Smooth muscle cell of the brain vasculature (primary cell): ENCODE measurements at regions not wholly inside any gene's neighbourhood (a gene's known extent, or its start where the extent isn't known, plus 50 kb on each side); places are given as distances from the start of the nearest gene placed in this dataset.

Experiments used
- DNase-seq: peaks from one replicate; pipeline ENCODE4 v3.0.0-alpha.2; 2012; ENCODE audit warnings: low read depth, low spot score

- DNase-seq = no peak
Measured at GRCh38 chr6:112717401-112717800, 370.3 kb downstream of the RFPL4B start.

GRCh38 chr6:112717856-112718255, 370.7 kb downstream of the RFPL4B start:
- DNase-seq = no peak

- no peak for DNase-seq
Measured at GRCh38 chr6:112725541-112726085, 378.5 kb downstream of the RFPL4B start.

DNA sequence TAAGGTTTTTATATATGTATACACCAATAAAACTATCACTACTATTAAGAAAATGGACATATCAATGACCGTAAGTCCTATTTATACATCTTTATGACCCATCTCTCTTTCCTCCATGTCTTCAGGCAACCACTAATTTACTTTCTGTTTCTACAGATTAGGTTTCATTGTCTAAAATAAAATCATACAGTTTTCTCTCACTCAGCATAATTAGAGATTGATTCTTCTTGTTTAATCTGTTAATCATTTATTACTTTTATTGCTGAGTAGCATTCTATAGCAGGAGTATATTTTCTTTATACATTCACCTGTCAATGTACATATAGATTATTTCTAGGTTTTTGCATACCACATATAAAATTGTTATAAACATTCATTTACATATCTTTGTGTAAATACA, 388.0 kb downstream of the RFPL4B start:
- no peak for DNase-seq

DNA sequence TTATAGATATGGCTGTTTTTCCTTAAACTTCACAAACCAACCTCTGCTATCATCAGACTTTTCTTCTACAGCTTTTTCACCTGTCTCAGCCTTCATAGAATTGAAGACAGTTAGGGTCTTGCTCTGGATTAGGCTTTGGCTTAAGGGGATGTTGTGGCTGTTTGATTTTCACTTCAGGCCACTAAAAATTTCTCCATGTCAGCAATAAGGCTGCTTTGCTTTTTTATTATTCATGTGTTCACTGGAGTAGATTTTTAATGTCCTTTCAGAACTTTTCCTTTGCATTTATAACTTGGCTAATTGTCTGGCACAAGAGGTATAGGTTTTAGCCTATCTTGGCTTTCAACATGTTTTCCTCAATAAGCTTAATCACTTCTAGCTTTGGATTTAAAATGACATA, 392.6 kb downstream of the RFPL4B start:
- no peak for DNase-seq

DNA sequence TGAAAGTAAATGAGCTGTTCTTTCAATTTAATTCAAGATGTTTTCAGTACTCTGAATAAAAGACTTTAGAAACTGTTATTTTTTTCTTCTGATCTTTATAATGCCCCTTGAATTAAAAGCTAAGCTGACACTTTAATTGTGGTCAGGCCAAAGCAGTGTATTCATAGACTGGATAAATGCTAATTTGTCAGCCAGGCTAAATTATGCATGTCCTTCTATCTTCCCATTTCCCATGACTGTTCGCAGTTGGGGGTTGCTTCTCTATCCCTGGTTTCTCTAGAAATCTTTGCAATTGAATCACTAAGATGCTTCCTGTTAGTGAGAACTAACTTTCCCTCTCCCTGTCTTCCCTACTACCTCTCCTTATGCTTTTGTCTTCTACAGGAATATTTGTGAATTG, 396.2 kb downstream of the RFPL4B start:
- DNase-seq = no peak

DNA sequence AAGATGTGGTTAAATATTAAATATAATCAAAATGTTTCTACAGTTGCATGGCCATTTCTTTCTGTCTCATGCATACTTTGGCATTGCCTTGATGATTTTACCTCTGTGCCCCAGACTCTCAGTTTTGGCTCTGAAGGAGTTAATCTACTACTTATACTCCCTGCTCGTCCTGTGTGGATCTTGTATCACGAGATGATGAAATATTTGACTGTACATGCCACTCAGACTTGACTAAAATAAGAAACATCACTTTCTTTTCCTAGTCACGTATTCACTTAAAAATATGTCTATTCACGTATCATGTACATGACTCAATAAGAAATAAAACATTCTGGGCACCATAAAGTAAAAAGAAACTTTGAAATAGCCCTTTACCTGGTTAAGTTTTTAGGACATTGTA, 397.7 kb downstream of the RFPL4B start:
- DNase-seq = no peak

DNA sequence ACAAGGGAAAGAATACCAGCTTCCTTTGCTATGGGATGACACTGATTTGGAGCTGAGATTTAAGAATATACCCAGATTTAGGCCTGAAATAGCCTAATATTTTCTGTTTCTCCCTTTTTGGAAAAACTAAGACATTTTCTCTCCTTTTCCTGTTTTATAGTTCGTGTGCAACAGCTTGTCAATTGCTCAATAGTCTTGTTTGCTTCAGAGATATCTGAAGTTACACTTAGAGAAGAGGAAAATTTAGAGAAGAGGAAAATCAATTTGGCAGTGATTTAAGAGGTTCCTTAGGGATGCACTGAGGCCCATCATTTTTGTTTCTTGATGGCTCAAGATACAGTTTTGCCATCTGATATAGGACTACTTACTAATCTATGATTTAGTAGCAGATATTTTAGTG, 398.6 kb downstream of the RFPL4B start:
- no peak for DNase-seq

- DNase-seq = no peak
Measured at GRCh38 chr6:112749673-112750072, 402.5 kb downstream of the RFPL4B start.

DNA sequence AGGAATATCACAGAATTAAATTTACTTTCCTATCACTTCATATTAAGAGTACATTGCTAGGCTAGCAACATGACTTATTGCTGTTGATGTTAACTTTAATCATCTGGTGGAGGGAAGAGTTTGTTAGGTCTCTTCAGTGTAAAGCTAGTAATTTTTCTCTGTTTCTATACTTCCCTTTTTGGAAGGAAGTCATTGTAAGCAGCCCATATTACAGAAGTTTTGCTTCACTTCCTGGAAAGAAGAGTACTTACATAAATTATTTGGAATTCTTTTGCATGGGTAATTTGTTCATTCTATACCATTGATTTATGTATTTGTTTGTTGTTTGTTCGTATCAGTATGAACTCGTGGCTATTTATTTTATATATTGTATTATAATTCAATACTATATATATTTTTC, 405.2 kb downstream of the RFPL4B start:
- DNase-seq = no peak

DNA sequence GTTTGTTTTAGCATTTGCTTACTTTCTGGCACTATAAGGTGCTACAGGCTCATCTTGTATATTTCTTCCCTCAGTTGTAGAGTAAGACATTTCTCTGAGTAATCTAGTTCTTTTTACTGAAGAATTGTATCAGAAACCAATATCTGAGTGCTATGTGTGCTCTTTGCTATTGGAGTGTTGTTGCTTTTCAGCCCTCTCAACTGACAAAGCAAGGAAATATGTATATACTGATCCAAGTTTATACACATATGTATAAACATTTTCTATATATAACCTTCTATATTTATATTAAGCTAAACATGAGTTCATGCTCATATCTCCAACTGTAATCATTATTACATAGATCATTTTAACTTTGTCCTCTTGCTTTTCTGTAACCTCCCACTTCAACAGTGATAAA, 405.7 kb downstream of the RFPL4B start:
- DNase-seq = no peak

DNA sequence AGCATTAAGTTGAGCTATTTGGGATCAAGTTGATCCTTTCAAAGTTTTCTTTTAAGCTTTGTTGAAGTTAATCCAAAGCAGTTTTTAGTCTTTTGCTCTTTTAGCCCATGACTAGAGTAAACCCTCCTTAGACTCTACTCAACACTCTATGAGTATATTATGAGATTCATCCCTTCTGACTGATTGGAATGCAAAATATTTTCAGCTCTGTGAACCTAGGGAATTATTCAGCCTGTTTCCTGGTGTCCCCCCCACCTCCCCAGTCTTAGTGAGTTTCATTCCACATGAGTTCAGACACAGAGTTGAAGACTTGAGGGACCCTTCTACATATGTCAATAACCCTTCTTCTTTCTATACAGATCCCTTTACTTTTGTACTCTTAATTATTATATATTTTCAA, 413.7 kb downstream of the RFPL4B start:
- no peak for DNase-seq

GRCh38 chr6:112761740-112762139, 414.6 kb downstream of the RFPL4B start:
- DNase-seq = no peak

DNA sequence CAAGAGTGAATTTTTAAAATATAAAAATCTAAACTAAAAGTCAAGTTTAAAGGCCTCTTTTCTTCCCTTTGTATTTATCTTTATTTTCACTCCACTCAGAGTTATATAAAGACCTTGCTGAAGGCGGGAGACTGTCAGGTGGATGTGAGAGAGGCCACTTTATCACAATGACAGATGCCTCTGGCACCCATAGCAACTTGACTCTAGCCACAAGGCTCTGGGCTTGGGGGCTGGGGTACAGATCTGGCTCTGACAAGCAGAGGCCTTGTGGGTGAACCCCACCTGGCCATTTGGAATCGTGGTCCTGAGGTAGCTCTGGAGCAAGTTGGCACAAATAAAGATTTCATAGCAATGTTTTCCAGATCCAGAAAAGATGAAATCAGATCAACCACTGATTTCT, 417.2 kb downstream of the RFPL4B start:
- DNase-seq = no peak

DNA sequence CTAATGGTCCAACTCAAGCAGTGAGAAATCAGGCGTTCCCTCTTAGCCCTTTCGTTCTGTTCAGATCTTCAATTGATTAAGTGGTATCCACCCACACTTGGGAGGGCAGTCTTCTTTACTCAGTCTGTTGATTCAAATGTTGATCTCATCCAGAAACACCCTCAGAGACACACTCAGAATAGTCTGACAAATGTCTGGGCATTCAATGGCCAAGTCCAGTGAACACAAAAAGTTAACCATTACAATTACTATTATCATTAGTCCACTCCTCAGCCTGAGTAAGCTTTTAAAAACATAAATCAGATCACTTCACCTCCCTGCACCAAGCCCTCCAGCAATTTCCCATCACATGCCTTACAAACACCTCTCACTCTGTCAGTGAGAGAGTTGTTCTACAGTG, 423.2 kb downstream of the RFPL4B start:
- no peak for DNase-seq

DNA sequence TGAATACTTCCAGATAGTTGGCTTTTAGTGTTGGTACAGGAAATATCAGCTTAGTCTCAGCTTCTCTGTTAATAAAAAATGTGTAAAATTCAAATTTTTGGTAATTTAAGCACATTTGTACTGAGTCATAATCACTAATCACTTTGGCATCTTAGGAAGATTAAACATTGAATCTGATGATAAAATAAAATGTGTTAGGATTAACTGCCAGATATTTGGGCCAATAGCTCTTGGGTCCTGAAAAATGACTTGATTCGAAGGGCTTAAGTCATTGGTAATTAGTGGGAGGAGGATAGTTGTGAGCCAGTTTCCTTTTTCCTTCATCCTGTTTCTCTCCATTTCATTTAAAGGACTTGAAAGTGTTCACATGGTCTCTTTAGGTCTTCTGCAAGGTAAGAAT, 426.1 kb downstream of the RFPL4B start:
- no peak for DNase-seq

- DNase-seq = no peak
Measured at GRCh38 chr6:112774319-112774718, 427.2 kb downstream of the RFPL4B start.

DNA sequence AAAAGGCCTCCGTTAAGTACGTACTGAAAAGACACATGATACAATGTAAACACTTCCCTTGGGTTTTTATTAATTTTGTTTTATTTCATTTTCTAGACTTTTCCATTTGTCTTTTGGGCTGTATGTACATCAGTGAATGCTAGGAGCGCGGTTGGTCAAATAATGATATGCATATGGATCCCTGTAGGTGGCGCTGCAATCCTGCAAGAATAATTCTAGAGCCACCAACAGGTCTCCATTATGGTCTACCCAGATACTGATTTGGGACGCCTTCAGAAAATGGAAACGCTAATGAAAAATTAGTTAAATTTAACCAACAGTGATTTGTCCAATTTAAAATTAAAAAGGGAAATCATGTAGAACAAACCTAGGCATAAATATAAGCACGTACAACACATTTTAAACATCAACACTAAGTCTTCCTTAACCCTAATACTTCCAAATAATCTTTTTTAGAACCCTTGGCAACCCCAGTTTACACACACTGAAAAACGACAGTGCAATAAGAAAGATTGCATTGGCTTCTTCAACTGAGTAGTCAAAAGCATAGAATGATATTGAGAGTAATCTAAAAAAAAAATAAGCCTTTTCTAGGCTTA, 433.5 kb downstream of the RFPL4B start:
- peak; percentile 75 for DNase-seq

DNA sequence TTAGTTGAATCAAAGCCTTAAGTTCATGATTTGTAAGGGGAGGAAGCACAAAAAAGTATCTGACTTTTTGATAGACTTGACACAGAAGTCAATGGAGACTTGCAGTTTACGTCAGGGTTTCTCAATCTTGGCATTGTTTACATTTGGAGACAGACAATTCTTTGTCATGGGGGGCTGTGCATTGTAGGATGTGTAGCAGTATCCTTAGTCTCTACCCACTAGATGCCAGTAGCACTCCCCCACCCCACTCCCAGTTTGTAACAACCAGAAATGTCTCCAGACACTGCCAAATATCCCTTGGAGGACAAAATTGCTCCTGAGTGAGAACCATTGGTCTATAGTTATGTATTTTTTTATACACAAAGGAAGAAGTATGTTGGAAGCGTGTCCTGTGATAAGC, 434.1 kb downstream of the RFPL4B start:
- DNase-seq = peak; percentile 3

DNA sequence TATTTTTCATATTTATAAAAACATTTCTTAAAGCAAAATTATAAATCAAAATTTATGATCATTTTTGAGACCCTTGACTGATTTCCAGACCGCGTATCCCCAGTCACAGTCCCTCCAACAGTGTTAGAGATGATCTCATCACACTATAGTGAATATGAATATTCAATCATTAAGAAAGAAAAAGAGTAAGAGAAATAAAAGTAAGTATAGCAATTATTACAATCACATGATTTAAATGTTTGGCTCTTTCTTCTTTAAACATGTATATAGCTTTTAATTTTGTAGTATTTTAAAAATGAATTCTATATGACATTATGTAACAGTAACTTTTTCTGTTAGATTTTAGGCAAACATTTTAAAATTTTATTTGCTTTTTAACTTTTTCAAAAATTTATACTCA, 438.3 kb downstream of the RFPL4B start:
- no peak for DNase-seq

DNA sequence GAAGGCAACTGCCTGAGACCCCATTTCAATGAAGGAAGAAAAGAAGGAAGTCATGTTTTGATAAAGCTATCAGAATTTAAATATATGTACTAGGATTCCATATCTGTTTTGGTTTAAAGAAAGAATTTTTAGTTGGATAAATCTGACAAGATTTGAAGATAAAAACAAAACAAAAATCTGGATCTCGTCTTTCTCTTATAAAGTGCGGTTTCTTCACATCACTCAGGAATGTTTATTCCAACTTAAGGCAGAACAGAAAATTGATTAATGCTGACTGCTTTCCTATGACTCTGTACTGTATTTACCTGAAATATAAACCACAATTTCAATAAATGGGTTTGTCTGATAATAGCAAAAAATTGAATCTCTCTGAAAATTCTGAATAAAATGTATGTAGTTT, 439.7 kb downstream of the RFPL4B start:
- DNase-seq = no peak

- no peak for DNase-seq
Measured at GRCh38 chr6:112787371-112787770, 440.2 kb downstream of the RFPL4B start.

DNA sequence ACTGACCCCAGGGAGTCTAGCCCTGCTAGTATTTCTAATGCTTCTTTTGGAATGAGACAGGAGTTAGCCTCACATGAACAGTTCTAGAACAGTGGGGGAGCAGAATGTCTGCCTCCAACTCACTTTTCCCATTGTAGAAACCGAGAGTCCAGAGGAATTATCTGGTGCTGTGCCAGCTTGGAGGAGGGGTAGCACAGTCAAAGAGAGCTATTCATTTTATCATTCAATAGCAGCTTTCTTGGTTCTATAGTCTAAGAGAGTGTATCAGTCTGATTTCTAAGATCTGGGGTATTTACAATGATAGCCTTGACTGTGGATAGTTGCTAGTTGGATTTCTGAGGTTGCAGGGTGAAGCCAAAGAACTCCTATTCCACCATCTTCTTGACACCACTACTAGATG, 448.2 kb downstream of the RFPL4B start:
- DNase-seq = no peak

GRCh38 chr6:112796712-112797111, 449.6 kb downstream of the RFPL4B start:
- no peak for DNase-seq
